ENCODE measurements at regions not wholly inside any gene's neighbourhood (a gene's known extent, or its start where the extent isn't known, plus 50 kb on each side); places are given as distances from the start of the nearest gene placed in this dataset. TPM values are rescaled to one million over a fixed set of nuclear protein-coding genes. Genes with fewer than 3 reads are reported as not detected.

Small RNAs in the stretch of these regions (microRNA-seq; reads per million reads assigned to microRNA genes)
- not detected for gene RNU6-1271P (ENCODE audit: insufficient read depth, insufficient read length)

Small RNAs in the stretch of these regions (small RNA-seq; reads per million reads assigned to genes)
- gene RNU6-1271P, result 0 reads per million in 5 experiments
